ENCODE measurements at regions not wholly inside any gene's neighbourhood (a gene's known extent, or its start where the extent isn't known, plus 50 kb on each side); places are given as distances from the start of the nearest gene placed in this dataset.

DNA sequence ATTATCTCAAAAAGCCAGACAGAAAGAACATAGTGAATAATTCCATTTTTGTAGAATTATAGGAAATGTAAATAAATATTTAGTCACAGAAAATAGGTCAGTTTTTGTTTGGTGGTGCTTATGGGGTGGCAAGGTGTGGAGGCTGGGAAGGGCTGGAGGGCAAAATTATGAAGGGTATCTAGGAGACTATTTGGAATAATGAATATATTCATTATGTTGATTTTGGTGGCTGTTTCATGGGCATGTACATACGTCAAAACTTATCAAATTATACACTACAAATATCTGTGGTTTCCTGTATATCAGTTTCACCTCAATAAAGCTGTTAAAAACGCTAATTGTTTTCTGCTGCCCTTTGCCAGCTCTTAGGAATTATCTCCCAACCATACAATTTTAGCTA is 298.7 kb upstream of the GOLIM4 start:
- ATAC-seq (no peak), DNase-seq (ENCODE audit: low spot score) (no peak)
- no peak for TF ChIP-seq ZNF232 (CRISPR knock-in tag; IDR thresholded peaks at IDR 0.05)
- TF ChIP-seq, protein P1, sequence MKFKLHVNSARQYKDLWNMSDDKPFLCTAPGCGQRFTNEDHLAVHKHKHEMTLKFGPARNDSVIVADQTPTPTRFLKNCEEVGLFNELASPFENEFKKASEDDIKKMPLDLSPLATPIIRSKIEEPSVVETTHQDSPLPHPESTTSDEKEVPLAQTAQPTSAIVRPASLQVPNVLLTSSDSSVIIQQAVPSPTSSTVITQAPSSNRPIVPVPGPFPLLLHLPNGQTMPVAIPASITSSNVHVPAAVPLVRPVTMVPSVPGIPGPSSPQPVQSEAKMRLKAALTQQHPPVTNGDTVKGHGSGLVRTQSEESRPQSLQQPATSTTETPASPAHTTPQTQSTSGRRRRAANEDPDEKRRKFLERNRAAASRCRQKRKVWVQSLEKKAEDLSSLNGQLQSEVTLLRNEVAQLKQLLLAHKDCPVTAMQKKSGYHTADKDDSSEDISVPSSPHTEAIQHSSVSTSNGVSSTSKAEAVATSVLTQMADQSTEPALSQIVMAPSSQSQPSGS (CRISPR knock-in tag; IDR thresholded peaks at IDR 0.05; ENCODE audit: borderline replicate concordance, low read depth), result no peak
- no peak for TF ChIP-seq IRF2 (CRISPR knock-in tag; IDR thresholded peaks at IDR 0.05; ENCODE audit: borderline replicate concordance, low read depth)
- TF ChIP-seq KAT7 (CRISPR knock-in tag; IDR thresholded peaks at IDR 0.05; ENCODE audit: borderline replicate concordance), result no peak
- TF ChIP-seq RORB (CRISPR knock-in tag; IDR thresholded peaks at IDR 0.05), result no peak
- TF ChIP-seq, protein P2, sequence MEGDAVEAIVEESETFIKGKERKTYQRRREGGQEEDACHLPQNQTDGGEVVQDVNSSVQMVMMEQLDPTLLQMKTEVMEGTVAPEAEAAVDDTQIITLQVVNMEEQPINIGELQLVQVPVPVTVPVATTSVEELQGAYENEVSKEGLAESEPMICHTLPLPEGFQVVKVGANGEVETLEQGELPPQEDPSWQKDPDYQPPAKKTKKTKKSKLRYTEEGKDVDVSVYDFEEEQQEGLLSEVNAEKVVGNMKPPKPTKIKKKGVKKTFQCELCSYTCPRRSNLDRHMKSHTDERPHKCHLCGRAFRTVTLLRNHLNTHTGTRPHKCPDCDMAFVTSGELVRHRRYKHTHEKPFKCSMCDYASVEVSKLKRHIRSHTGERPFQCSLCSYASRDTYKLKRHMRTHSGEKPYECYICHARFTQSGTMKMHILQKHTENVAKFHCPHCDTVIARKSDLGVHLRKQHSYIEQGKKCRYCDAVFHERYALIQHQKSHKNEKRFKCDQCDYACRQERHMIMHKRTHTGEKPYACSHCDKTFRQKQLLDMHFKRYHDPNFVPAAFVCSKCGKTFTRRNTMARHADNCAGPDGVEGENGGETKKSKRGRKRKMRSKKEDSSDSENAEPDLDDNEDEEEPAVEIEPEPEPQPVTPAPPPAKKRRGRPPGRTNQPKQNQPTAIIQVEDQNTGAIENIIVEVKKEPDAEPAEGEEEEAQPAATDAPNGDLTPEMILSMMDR (IDR thresholded peaks at IDR 0.05), result no peak
- TF ChIP-seq ATF1 (CRISPR knock-in tag; IDR thresholded peaks at IDR 0.05), result no peak
- TF ChIP-seq ZNF416 (CRISPR knock-in tag; IDR thresholded peaks at IDR 0.05), result no peak
- TF ChIP-seq, protein P3, sequence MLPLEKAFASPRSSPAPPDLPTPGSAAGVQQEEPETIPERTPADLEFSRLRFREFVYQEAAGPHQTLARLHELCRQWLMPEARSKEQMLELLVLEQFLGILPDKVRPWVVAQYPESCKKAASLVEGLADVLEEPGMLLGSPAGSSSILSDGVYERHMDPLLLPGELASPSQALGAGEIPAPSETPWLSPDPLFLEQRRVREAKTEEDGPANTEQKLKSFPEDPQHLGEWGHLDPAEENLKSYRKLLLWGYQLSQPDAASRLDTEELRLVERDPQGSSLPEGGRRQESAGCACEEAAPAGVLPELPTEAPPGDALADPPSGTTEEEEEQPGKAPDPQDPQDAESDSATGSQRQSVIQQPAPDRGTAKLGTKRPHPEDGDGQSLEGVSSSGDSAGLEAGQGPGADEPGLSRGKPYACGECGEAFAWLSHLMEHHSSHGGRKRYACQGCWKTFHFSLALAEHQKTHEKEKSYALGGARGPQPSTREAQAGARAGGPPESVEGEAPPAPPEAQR (CRISPR knock-in tag; IDR thresholded peaks at IDR 0.05), result no peak
- no peak for TF ChIP-seq NR3C1 (CRISPR knock-in tag; conservative IDR thresholded peaks at IDR 0.05; ENCODE audit: low read depth)
- no peak for TF ChIP-seq FOXK1 (CRISPR knock-in tag; IDR thresholded peaks at IDR 0.05)
- TF ChIP-seq, protein P4, sequence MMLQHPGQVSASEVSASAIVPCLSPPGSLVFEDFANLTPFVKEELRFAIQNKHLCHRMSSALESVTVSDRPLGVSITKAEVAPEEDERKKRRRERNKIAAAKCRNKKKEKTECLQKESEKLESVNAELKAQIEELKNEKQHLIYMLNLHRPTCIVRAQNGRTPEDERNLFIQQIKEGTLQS (CRISPR knock-in tag; conservative IDR thresholded peaks at IDR 0.05), result no peak
- TF ChIP-seq ZNF281 (CRISPR knock-in tag; IDR thresholded peaks at IDR 0.05), result no peak
- TF ChIP-seq MAX (CRISPR knock-in tag; IDR thresholded peaks at IDR 0.05), result no peak
- no peaks in the 10 kb centered on the region for H3K27me3 Mint-ChIP-seq (ENCODE audit: low read depth)
- peaks cover 9% of the 10 kb centered on the region for H3K9me3 Mint-ChIP-seq
- H3K27ac Mint-ChIP-seq, result no peak overlapping the region
- H3K4me1 Mint-ChIP-seq, result peaks cover 16% of the 10 kb centered on the region
- H3K4me3 Mint-ChIP-seq, result no peak overlapping the region
- no peaks in the 10 kb centered on the region for H3K36me3 Mint-ChIP-seq
- POLR2A ChIA-PET, result no interaction called here
- CTCF ChIA-PET, result no interaction called here

DNA sequence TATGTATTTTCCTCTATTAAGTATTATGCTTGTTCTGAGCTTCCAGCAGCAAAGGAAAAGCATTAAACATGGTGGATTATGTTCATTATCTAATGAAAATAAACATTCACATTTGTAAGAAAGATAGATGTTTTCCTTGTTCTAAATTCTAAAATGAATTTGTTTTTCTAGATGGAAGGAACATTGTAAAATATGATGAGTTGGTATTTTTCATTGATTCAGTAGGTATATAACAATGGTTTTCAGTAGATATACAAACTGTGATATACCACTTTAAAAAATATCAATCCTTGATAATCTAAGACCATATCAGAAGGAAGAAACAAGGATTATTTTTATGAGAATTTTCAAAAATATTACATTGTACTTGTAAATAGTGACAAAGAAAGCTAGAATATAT is 290.6 kb upstream of the GOLIM4 start:
- CTCF ChIA-PET, result no interaction called here
- Mint-ChIP-seq H3K9me3 (peaks cover 10% of the 10 kb centered on the region; the same call in 1 of the 2 replicates), H3K36me3 (no peaks in the 10 kb centered on the region), H3K27me3 (ENCODE audit: low read depth) (no peaks in the 10 kb centered on the region), H3K4me3 (no peak overlapping the region), H3K4me1 (peaks cover 5% of the 10 kb centered on the region; the same call in 1 of the 2 replicates), H3K27ac (no peak overlapping the region)
- DNase-seq (ENCODE audit: low spot score), result no peak
- ATAC-seq, result no peak
- POLR2A ChIA-PET, result no interaction called here
- TF ChIP-seq, protein P5, sequence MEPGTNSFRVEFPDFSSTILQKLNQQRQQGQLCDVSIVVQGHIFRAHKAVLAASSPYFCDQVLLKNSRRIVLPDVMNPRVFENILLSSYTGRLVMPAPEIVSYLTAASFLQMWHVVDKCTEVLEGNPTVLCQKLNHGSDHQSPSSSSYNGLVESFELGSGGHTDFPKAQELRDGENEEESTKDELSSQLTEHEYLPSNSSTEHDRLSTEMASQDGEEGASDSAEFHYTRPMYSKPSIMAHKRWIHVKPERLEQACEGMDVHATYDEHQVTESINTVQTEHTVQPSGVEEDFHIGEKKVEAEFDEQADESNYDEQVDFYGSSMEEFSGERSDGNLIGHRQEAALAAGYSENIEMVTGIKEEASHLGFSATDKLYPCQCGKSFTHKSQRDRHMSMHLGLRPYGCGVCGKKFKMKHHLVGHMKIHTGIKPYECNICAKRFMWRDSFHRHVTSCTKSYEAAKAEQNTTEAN (CRISPR knock-in tag; IDR thresholded peaks at IDR 0.05), result no peak
- TF ChIP-seq SMAD3 (CRISPR knock-in tag; IDR thresholded peaks at IDR 0.05; ENCODE audit: borderline replicate concordance) (no peak), ZNF416 (CRISPR knock-in tag; IDR thresholded peaks at IDR 0.05) (no peak), RORB (CRISPR knock-in tag; IDR thresholded peaks at IDR 0.05) (no peak), ZNF263 (CRISPR knock-in tag; IDR thresholded peaks at IDR 0.05; ENCODE audit: low read depth) (no peak), ZNF232 (CRISPR knock-in tag; IDR thresholded peaks at IDR 0.05) (no peak), CREM (CRISPR knock-in tag; IDR thresholded peaks at IDR 0.05) (no peak)
- TF ChIP-seq, protein P6, sequence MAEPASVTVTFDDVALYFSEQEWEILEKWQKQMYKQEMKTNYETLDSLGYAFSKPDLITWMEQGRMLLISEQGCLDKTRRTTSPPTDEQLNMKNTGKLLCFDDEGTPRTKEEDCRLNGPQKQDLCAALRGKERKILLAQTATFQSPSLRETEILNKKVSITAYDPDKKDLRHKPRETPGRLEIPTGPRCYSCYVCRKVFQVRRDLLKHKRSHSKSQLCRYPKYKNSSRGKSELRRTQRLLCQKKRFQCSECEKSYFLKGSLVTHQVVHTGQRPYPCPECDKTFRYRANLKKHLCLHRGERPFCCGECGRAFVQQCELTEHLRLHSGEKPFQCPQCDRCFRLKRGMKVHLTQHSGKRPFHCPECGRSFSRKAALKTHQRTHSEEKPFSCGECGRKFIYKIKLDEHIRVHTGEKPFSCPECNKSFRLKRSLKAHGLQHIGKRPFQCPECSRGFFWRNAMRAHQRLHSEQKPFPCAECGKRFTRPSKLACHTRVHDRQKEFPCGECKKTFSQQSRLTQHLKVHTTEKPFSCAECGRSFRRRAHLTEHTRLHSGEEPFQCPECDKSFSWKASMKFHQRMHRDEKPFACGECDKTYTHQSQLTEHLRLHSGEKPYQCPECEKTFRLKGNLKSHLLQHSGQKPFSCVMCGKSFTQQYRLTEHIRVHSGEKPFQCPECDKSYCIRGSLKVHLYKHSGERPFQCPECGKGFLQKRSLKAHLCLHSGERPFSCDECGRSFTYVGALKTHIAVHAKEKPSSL (CRISPR knock-in tag; conservative IDR thresholded peaks at IDR 0.05), result no peak
- TF ChIP-seq, protein P7, sequence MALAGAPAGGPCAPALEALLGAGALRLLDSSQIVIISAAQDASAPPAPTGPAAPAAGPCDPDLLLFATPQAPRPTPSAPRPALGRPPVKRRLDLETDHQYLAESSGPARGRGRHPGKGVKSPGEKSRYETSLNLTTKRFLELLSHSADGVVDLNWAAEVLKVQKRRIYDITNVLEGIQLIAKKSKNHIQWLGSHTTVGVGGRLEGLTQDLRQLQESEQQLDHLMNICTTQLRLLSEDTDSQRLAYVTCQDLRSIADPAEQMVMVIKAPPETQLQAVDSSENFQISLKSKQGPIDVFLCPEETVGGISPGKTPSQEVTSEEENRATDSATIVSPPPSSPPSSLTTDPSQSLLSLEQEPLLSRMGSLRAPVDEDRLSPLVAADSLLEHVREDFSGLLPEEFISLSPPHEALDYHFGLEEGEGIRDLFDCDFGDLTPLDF (CRISPR knock-in tag; IDR thresholded peaks at IDR 0.05), result no peak
- TF ChIP-seq, protein P4 (CRISPR knock-in tag; conservative IDR thresholded peaks at IDR 0.05), result no peak
